ENCODE measurements at regions not wholly inside any gene's neighbourhood (a gene's known extent, or its start where the extent isn't known, plus 50 kb on each side); places are given as distances from the start of the nearest gene placed in this dataset.
A peak's percentile ranks its signal among the peaks of the same experiment; 100 is the strongest.
"Not testable (repeated sequence)": the region's sequence is repeated elsewhere in the genome, so short reads cannot be mapped to it uniquely, and the experiment has no call there.

DNA sequence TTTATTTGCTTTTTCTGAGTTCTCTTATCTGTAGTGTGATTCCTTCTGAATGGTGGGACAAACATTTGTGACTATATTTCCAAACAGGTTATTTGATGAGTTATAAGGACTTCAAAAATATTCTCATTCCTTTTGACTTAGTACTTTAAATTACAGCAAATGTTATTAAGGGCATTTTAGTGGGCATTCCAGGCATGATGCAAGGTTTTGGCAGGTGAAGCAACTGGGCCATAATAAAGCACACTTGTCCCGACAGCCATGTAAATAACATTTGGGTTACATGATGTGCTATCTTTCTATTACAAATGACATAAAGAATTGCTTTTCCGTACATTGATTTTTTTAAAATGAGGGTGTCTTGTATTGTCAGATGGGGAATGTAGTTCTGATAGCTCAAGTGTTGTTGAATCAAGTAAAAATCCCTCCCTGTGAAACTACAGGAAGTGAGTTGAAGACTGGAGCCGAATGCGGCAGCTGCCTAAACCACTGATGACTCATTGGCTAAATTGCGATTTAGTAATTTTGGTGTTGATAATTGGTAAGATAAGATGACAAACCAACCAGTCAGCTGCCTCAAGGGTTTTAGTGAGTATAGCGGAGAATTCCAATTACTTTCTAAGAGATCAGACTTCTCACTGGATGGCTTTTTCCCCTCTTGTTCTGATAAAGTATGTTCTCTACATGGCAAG lies 231.3 kb upstream of the NPY start:
- peak; percentile 99 for DNase-seq (ENCODE audit: low spot score)

GRCh38 chr7:24054236-24054635 lies 229.8 kb upstream of the NPY start:
- no peak for DNase-seq (ENCODE audit: low spot score)

GRCh38 chr7:24057243-24057642 lies 226.7 kb upstream of the NPY start:
- no peak for DNase-seq (ENCODE audit: low spot score)

DNA sequence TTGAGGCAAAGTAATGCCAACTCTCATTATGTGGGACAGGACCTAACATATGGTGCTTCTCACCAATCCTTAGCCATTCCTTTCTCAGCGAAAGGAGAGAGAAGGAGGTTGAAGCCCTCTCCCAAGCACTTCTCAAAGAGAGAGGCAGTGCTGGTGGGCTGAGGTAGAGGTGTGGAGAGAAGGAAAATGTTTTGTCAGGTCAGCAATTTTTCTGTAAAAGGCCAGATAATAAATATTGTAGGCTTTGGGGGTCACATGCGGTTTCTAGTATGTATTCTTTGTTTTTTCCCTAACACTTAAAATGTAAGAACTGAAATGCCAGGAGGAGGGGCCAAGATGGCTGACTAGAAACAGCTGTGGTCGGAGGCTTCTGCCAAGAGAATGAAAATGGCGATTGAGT lies 225.0 kb upstream of the NPY start:
- no peak for DNase-seq (ENCODE audit: low spot score)

- DNase-seq (ENCODE audit: low spot score) = no peak
Observed at GRCh38 chr7:24059775-24060174, 224.2 kb upstream of the NPY start.

DNA sequence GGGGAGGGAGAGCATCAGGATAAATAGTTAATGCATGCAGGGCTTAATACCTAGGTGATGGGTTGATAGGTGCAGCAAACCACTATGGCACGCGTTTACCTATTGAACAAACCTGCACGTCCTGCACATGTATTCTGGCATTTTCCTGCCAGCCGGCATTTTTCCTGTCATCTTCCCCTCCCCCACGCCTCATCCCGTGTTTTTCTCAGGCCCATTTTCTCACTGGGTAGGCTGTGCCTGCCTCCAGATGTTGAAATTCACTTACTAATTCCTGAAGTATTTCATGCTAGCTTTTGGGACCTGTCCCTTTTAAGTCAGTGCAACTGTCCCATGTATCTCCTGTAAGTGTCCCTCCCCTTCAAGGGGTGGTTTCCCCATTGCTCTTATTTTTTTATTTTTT lies 220.3 kb upstream of the NPY start:
- no peak for DNase-seq (ENCODE audit: low spot score)

DNA sequence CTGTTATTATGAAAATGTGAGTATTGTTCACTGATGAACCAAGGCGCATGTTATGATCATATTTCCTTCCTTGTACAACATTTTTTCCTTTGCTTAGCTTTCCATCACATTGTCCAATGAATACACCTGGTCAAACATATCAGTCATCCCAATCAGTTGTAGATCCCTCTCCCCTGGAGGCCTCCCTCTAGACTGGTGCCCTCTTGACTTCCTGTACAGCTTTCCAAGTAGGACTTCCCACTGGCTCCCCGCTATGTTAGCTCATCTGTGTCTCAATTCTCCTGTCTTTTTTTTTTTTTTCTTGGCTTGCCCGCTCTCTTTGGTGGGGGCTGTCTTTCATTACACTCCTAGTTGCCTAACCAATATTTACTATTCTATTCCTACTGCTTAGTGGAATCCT lies 214.2 kb upstream of the NPY start:
- no peak for DNase-seq (ENCODE audit: low spot score)

DNA sequence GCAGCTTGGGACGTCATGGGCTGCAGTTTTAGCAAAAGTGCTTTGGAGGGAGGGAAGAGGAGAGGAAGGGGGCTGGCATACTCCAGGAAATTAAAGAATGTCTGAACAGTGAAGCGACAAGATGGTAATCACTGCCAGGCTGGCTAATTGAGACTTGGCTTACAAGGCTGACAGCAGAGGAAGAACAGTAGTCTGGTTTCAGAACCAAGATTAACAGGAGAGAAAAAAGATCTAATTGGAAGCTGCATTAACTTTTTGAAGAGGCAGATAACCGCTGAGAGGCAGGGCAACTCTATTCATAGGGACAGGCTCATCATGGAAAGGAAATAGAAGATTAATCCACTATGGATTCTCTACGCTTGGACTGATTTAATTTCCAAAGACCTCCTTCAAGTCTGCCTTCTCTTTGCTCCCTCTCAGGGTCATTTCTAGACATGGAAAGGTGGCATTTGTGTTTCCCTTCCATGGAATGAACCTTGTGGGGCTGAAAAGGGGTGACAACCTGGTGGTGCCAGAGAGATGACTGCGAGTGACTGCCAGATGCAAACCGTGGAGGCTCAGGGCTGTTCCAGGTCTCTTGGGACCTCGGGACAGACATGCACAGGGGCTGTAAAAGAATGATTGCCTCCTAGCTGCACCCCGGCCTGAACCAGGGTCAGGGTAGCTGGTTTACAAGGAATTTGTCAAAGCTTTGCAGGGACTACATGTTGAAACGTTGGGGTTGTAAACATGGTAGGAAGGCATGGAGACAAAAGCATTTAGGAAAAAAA lies 210.2 kb upstream of the NPY start:
- no peak for DNase-seq (ENCODE audit: low spot score)

DNA sequence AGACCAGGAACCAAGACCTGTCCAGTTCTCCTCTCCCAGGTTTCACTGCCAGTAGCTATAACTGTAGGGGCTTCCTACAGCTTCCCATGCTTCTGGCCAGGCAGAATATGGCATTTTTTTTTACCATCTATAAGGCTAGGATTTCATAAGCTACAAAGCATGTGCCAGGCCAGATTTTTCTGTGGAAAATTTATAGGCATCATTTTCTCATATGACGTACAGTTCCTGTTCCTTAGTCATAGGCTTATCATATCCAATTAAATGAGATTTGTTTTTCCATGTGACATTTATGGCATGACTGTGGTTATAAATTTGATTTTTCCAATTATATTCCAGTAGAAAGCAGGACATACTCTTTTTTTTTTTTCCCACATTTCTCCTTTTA lies 208.6 kb upstream of the NPY start:
- peak; percentile 97 for DNase-seq (ENCODE audit: low spot score)

GRCh38 chr7:24082826-24083225 lies 201.2 kb upstream of the NPY start:
- no peak for DNase-seq (ENCODE audit: low spot score)

- no peak for DNase-seq (ENCODE audit: low spot score)
Observed at GRCh38 chr7:24102988-24103387, 181.0 kb upstream of the NPY start.

DNA sequence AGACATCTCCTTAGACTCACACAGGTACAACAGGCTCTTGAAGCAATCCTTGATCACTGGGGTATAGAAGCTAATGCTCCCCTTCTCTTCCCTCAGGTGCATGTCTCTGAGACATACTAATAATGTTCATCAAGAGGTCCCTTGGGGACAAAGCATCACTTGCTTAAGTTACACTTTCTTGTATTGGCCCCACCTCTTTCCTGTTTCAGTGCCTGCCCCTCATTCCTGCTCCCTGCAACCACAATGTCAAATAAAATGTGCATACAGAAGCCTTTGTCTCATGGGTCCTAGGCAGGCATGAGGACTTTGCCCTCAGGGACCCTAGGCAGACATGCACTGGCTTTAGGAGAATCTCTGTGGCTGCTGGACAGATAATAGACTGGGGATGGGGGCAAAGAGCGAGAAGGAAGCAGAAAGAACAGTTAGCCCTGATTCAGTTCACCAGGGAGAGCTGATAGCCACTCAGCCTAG lies 175.0 kb upstream of the NPY start:
- DNase-seq (ENCODE audit: low spot score) = no peak

GRCh38 chr7:24110056-24110455 lies 173.9 kb upstream of the NPY start:
- DNase-seq (ENCODE audit: low spot score) = no peak

GRCh38 chr7:24113506-24113905 lies 170.5 kb upstream of the NPY start:
- DNase-seq (ENCODE audit: low spot score) = no peak

DNA sequence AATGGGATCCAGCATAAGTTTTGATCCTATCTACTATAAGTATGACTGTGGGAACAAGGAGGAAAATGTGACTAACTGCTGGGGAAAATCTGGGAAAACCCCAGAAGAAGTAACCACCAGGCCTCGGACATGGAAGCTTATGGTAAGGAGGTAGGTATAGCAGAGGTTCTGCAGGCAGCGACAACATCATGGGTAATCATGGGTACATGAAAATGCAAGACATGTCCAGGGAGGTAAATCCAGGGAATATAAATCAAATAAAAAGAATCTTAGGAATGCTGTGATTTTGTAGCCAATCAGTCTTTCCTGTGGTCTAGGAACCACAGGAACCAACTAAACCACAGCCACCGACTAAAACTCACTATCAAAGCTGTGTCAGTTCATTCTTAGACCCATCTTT lies 168.3 kb upstream of the NPY start:
- DNase-seq (ENCODE audit: low spot score) = peak; percentile 68

- not testable (repeated sequence) for DNase-seq (ENCODE audit: low spot score)
Observed at GRCh38 chr7:24117903-24118499, 166.0 kb upstream of the NPY start.

GRCh38 chr7:24119852-24120251 lies 164.1 kb upstream of the NPY start:
- DNase-seq (ENCODE audit: low spot score) = no peak

DNA sequence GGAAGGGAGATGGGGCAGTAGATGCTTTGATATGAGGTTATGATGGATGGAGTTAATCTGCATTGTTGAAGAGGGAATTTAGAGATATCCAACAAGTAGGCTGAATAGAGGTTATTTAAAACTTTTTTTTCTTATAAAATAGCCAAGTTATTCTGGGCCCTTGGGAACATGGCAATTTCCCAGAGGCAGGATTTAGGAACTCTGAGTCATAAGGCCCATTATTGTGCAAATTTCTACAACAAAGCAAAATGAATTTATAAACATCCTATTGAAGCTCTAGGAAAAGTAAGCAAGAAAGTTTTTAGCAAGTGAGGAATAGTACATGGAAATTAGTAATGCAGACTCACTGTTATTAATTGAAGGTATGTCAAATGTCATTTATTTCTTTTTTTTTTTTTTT lies 160.9 kb upstream of the NPY start:
- peak; percentile 47 for DNase-seq (ENCODE audit: low spot score)

DNA sequence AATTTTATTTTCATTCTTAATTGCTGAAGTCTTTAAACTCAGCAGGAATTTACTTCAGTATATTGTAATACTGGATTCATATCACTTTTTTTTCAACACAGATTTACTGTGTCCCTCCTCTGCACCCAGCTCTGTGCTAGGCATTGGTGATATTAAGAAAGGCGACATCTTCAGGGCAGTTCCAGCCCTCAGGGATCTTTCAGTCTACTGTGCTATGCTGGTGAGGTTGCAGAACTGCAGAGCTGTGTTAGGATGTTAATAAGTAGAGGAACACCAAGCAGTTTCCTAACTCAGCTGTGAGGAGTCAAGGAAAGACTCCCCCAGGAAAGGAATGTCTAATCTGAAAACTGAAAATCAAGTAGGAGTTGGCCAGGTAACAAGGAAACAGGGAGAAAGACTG lies 158.2 kb upstream of the NPY start:
- no peak for DNase-seq (ENCODE audit: low spot score)

DNA sequence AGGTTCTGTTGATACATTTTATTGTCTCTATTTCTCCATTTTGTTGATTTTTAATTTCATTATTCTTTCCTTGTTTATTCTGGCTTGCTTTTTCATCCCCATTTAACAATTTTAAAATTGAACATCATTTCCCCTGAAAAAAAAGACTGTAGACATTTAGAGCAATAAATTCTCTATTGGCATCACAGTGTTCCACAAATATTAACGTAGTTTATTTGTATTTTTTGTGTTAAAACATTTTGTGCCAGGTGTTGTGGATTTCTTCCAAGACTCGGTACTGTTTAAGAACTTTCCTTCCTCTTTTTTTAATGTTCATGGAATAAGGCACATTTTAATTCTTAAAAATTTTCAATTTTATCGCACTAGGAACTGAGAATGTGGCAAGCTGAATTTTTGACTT lies 156.1 kb upstream of the NPY start:
- no peak for DNase-seq (ENCODE audit: low spot score)

GRCh38 chr7:24129597-24129996 lies 154.4 kb upstream of the NPY start:
- DNase-seq (ENCODE audit: low spot score) = peak; percentile 84

- no peak for DNase-seq (ENCODE audit: low spot score)
Observed at GRCh38 chr7:24130631-24131030, 153.4 kb upstream of the NPY start.

GRCh38 chr7:24133691-24134090 lies 150.3 kb upstream of the NPY start:
- DNase-seq (ENCODE audit: low spot score) = no peak

Data from A172 (cell line).